IMR-90 (cell line): ENCODE measurements at regions not wholly inside any gene's neighbourhood (a gene's known extent, or its start where the extent isn't known, plus 50 kb on each side); places are given as distances from the start of the nearest gene placed in this dataset.

Experiments
- ATAC-seq: fragments of 200-7000 bp; cut with Tn5 transposase; 2 replicates; pipeline ENCODE4 v1.9.1; 2020; ENCODE audit warnings: low read depth, mild to moderate bottlenecking, moderate library complexity
- BruUV-seq: library from RNA; stranded (reverse); fragments of 400-500 nt; replicated peaks from 2 replicates; lab custom pipeline; 2021; lab: Mats Ljungman, UMichigan
- CTCF ChIA-PET: fragments of 300-600 bp; formaldehyde crosslinking; extraction: SDS; loops from one replicate; lab custom pipeline; 2021; ENCODE audit warnings: antibody characterized with exemption; lab: Yijun Ruan, JAX
- POLR2A ChIA-PET: fragments of 300-600 bp; sonication (Branson Sonifier 250); formaldehyde crosslinking; loops from one replicate; lab custom pipeline; 2022; ENCODE audit warnings: antibody characterized with exemption; ENCODE audit not compliant: unreplicated experiment; lab: Charles Lee
- DNase-seq: peaks from one replicate; pipeline ENCODE4 v3.0.0; 2013
- H2AFZ ChIP-seq: replicated peaks from 2 replicates; pipeline ENCODE3; 2013; ENCODE audit warnings: low read length, mild to moderate bottlenecking; ENCODE audit not compliant: poor library complexity
- H2AK5ac ChIP-seq: 2 replicates; pipeline ENCODE4 v1.6.1; 2013; ENCODE audit warnings: low read depth, low read length, inconsistent platforms
- H2AK9ac ChIP-seq: replicated peaks from 2 replicates; pipeline ENCODE3; 2013; ENCODE audit warnings: mild to moderate bottlenecking, low read depth, low read length, moderate library complexity; ENCODE audit not compliant: poor library complexity
- H2BK120ac ChIP-seq: 2 replicates; pipeline ENCODE4 v1.6.1; 2013; ENCODE audit warnings: low read depth, low read length, inconsistent platforms
- H2BK15ac ChIP-seq: 3 replicates; pipeline ENCODE4 v1.6.1; 2013; ENCODE audit warnings: low read depth, low read length, inconsistent platforms
- H2BK20ac ChIP-seq: 2 replicates; pipeline ENCODE4 v1.6.1; 2013; ENCODE audit warnings: low read depth, mild to moderate bottlenecking, inconsistent platforms, low read length, moderate library complexity
- H2BK5ac ChIP-seq: 2 replicates; pipeline ENCODE4 v1.6.1; 2013; ENCODE audit warnings: mild to moderate bottlenecking, low read depth, low read length, inconsistent platforms; ENCODE audit not compliant: poor library complexity, severe bottlenecking
- H3K14ac ChIP-seq: replicated peaks from 2 replicates; pipeline ENCODE4 v1.6.1; 2013; ENCODE audit warnings: low read depth, low read length, inconsistent platforms
- H3K18ac ChIP-seq: 2 replicates; pipeline ENCODE4 v1.6.1; 2013; ENCODE audit warnings: low read depth, low read length, control low read depth
- H3K23ac ChIP-seq: 2 replicates; pipeline ENCODE4 v1.6.1; 2013; ENCODE audit warnings: low read depth, low read length, inconsistent platforms
- H3K27ac ChIP-seq: 2 replicates; pipeline ENCODE4 v1.5.1; 2013; ENCODE audit warnings: mild to moderate bottlenecking, control low read depth, low read length; ENCODE audit not compliant: insufficient read depth
- H3K27me3 ChIP-seq: 2 replicates; pipeline ENCODE4 v1.6.1; 2013; ENCODE audit warnings: low read length; ENCODE audit not compliant: control insufficient read depth, insufficient read depth
- H3K36me3 ChIP-seq: 2 replicates; pipeline ENCODE4 v1.6.1; 2013; ENCODE audit warnings: low read length, mixed read lengths; ENCODE audit not compliant: control insufficient read depth, insufficient read depth
- H3K4ac ChIP-seq: 2 replicates; pipeline ENCODE4 v1.6.1; 2013; ENCODE audit warnings: low read depth, low read length, inconsistent platforms
- H3K4me1 ChIP-seq: 2 replicates; pipeline ENCODE4 v1.6.1; 2013; ENCODE audit warnings: low read length, mixed read lengths; ENCODE audit not compliant: control insufficient read depth, insufficient read depth
- H3K4me2 ChIP-seq: 2 replicates; pipeline ENCODE4 v1.6.1; 2013; ENCODE audit warnings: low read depth, mild to moderate bottlenecking, control low read depth, low read length, moderate library complexity
- H3K4me3 ChIP-seq: 2 replicates; pipeline ENCODE4 v1.5.1; 2013; ENCODE audit warnings: low read depth, mild to moderate bottlenecking, control low read depth, low read length, moderate library complexity; ENCODE audit not compliant: insufficient read depth
- H3K56ac ChIP-seq: 2 replicates; pipeline ENCODE4 v1.6.1; 2013; ENCODE audit warnings: low read length, inconsistent platforms; ENCODE audit not compliant: insufficient read depth; ENCODE audit errors: extremely low read depth
- H3K79me1 ChIP-seq, 2 experiments: 2 replicates each; pipeline ENCODE4 v1.6.1; 2013; ENCODE audit warnings: low read length in 2 of 2, inconsistent platforms in 1 of 2, low read depth in 1 of 2
- H3K9ac ChIP-seq: 2 replicates; pipeline ENCODE4 v1.6.1; 2013; ENCODE audit warnings: low read depth, low read length, control low read depth
- H3K9me1 ChIP-seq: 2 replicates; pipeline ENCODE4 v1.6.1; 2013; ENCODE audit warnings: low read length, inconsistent platforms; ENCODE audit not compliant: insufficient read depth
- H3K9me3 ChIP-seq: 2 replicates; pipeline ENCODE4 v1.6.1; 2013; ENCODE audit warnings: low read length; ENCODE audit not compliant: control insufficient read depth, insufficient read depth
- H4K20me1 ChIP-seq: 2 replicates; pipeline ENCODE4 v1.6.1; 2013; ENCODE audit warnings: low read length, inconsistent platforms; ENCODE audit not compliant: insufficient read depth
- H4K5ac ChIP-seq: 2 replicates; pipeline ENCODE4 v1.6.1; 2013; ENCODE audit warnings: mild to moderate bottlenecking, low read depth, low read length, control low read depth
- H4K8ac ChIP-seq, 2 experiments: 2 replicates each; pipeline ENCODE4 v1.6.1; 2013; ENCODE audit warnings: low read depth in 2 of 2, low read length in 2 of 2, control low read depth in 1 of 2, inconsistent platforms in 1 of 2
- H4K91ac ChIP-seq: 2 replicates; pipeline ENCODE4 v1.6.1; 2013; ENCODE audit warnings: low read depth, low read length, inconsistent platforms; ENCODE audit not compliant: insufficient read depth
- CEBPB ChIP-seq: IDR thresholded peaks from 2 replicates; pipeline ENCODE4 v1.6.1; 2012; ENCODE audit warnings: low read depth, low read length, improper control_type of control experiment
- FOS ChIP-seq: fragments of 150-350 bp; IDR thresholded peaks from 2 replicates; pipeline ENCODE4 v1.6.1; 2016; ENCODE audit warnings: low read depth, low read length
- RFX5 ChIP-seq: IDR thresholded peaks from 2 replicates; pipeline ENCODE4 v1.8.0; 2012; ENCODE audit warnings: low read depth, mild to moderate bottlenecking, low read length, moderate library complexity
- WGBS, 2 experiments: methylation state at CpG; one replicate each; pipeline versions ENCODE4 v1.1.5 to v1.1.7; 2013; ENCODE audit warnings: missing lambda C conversion rate in 2 of 2; ENCODE audit not compliant: insufficient read length in 1 of 2; ENCODE audit errors: extremely low coverage in 2 of 2; 5-methylcytosine and 5-hydroxymethylcytosine counted together
- dilution Hi-C: fragments of 300-500 bp; cut with HindIII; formaldehyde crosslinking; loops from one replicate; pipeline ENCODE4 v1.14.3; 2018; ENCODE audit warnings: low sequenced_read_pairs; ENCODE audit not compliant: unreplicated experiment
- in situ Hi-C: fragments of 300-500 bp; cut with MboI; formaldehyde crosslinking; loops from 3 replicates; pipeline ENCODE4 v1.14.3; 2019; ENCODE audit warnings: low sequenced_read_pairs, inconsistent platforms, mixed read lengths
- intact Hi-C: fragments of 100-400 bp; cut with micrococcal nuclease; formaldehyde crosslinking; loops from 2 replicates; pipeline ENCODE4 v1.10.0; 2022
- TF ChIP-seq, protein P1 (sequence below): fragments of 150-350 bp; IDR thresholded peaks from 2 replicates; pipeline ENCODE4 v1.6.1; 2017; ENCODE audit warnings: mild to moderate bottlenecking, antibody characterized with exemption, low read length, low read depth

DNA sequence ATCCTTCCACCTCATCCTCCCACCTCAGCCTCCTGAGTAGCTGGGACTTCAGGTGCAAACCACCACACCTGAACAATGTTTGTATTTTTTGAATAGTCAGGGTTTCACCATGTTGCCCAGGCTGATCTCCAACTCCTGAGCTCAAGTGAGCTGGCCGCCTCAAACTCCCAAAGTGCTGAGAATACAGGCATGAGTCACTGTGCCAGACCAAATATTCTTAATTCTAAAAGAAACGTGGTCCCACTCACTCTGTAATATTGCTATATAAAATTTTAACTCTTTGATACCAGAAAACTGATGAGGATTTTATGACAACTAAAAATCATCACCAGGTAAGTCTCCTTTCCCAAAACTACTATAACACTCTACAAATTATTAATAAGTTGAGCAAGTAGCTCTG lies 716.8 kb upstream of the GJE1 start:
- H3K23ac ChIP-seq, result no peak overlapping the region
- TF ChIP-seq FOS (no peak), RFX5 (no peak), CEBPB (no peak)
- TF ChIP-seq, protein P1, sequence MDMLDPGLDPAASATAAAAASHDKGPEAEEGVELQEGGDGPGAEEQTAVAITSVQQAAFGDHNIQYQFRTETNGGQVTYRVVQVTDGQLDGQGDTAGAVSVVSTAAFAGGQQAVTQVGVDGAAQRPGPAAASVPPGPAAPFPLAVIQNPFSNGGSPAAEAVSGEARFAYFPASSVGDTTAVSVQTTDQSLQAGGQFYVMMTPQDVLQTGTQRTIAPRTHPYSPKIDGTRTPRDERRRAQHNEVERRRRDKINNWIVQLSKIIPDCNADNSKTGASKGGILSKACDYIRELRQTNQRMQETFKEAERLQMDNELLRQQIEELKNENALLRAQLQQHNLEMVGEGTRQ, result no peak
- H3K9me3 ChIP-seq, result no peaks in the 10 kb centered on the region
- H2BK5ac ChIP-seq, result no peak overlapping the region
- H4K20me1 ChIP-seq, result no peaks in the 10 kb centered on the region
- no peak overlapping the region for H3K4ac ChIP-seq
- H3K14ac ChIP-seq, result no peak overlapping the region
- H2AK9ac ChIP-seq, result no peak overlapping the region
- no peak for ATAC-seq
- DNase-seq, result peak; percentile 36
- intact Hi-C loops, result no loop called here
- 0 out of 2 replicates have a peak overlapping the region, but pooled peaks have one; percentile 14 for H2BK20ac ChIP-seq
- no peak overlapping the region for H3K56ac ChIP-seq
- H3K36me3 ChIP-seq, result no peaks in the 10 kb centered on the region
- no peak overlapping the region for H2AFZ ChIP-seq
- H3K9ac ChIP-seq, result no peak overlapping the region
- H3K4me3 ChIP-seq, result no peak overlapping the region
- no peaks in the 10 kb centered on the region; the same call in 1 of the 2 replicates for H3K4me1 ChIP-seq
- in situ Hi-C loops, result no loop called here
- no peaks in the 10 kb centered on the region for H3K79me1 ChIP-seq
- CTCF ChIA-PET, result no interaction called here
- peak overlapping the region; percentile 59; the same call in 1 of the 2 replicates for H2AK5ac ChIP-seq
- no peak overlapping the region for H3K27ac ChIP-seq
- no peak overlapping the region for H4K8ac ChIP-seq
- no peak overlapping the region for H3K18ac ChIP-seq
- POLR2A ChIA-PET, result no interaction called here
- H3K4me2 ChIP-seq, result no peak overlapping the region
- H4K5ac ChIP-seq, result no peak overlapping the region; the same call in 1 of the 2 replicates
- H4K91ac ChIP-seq, result no peak overlapping the region
- H3K27me3 ChIP-seq, result no peaks in the 10 kb centered on the region
- 0 out of 2 replicates have a peak, but pooled peaks cover 2% of the 10 kb centered on the region for H3K9me1 ChIP-seq
- no CpG with 5 or more reads among the region's 2 CpGs for whole genome bisulfite sequencing, 2 experiments
- no TSS peak for BruUV-seq
- H2BK120ac ChIP-seq, result no peak overlapping the region
- no peak overlapping the region; the same call in 2 of the 3 replicates for H2BK15ac ChIP-seq
- dilution Hi-C loops, result no loop called here
